ENCODE measurements at regions not wholly inside any gene's neighbourhood (a gene's known extent, or its start where the extent isn't known, plus 50 kb on each side); places are given as distances from the start of the nearest gene placed in this dataset.

- TF ChIP-seq EZH2 (IDR thresholded peaks at IDR 0.05; ENCODE audit: borderline replicate concordance, low read length) (no peak), CTCF (conservative IDR thresholded peaks at IDR 0.05 in 1 of 2, IDR thresholded peaks at IDR 0.05 in 1 of 2; ENCODE audit: extremely low read depth in 1 of 2, insufficient read depth in 1 of 2, low read depth in 1 of 2, low read length in 2 of 2) (no peak)
These were observed 59.6 kb downstream of the ARL6IP4 start for GRCh38 chr12:123040106-123040505.
